HepG2 (cell line): ENCODE measurements at regions not wholly inside any gene's neighbourhood (a gene's known extent, or its start where the extent isn't known, plus 50 kb on each side); places are given as distances from the start of the nearest gene placed in this dataset.

Source experiments
- ATAC-seq: fragments of 200-7000 bp; cut with Tn5 transposase; 3 replicates; pipeline ENCODE4 v1.9.1; 2020; ENCODE audit warnings: mild to moderate bottlenecking, moderate library complexity
- BruUV-seq: library from RNA; stranded (reverse); fragments of 400-500 nt; replicated peaks from 2 replicates; lab custom pipeline; 2021; lab: Mats Ljungman, UMichigan
- CTCF ChIA-PET: fragments of 300-600 bp; formaldehyde crosslinking; extraction: SDS; loops from one replicate; lab custom pipeline; 2021; ENCODE audit warnings: low total read pairs, inconsistent platforms, low intra/inter-chr PET ratio; lab: Yijun Ruan, JAX
- POLR2A ChIA-PET: fragments of 350-600 bp; sonication (Branson Sonifier 250); formaldehyde crosslinking; loops from one replicate; lab custom pipeline; 2020; ENCODE audit warnings: antibody characterized with exemption, inconsistent platforms; lab: Yijun Ruan, JAX
- DNase-seq: peaks from one replicate; pipeline ENCODE4 v3.0.0-alpha.2; 2015; ENCODE audit warnings: low spot score
- FAIRE-seq: peaks from 3 replicates; lab custom pipeline; 2011; peaks lifted over from hg19 to GRCh38; lab: Jason Lieb, UNC
- H2AFZ ChIP-seq: one replicate; pipeline ENCODE4 v1.6.1; 2011; ENCODE audit warnings: low read length, inconsistent platforms
- H3K27ac ChIP-seq: fragments of 300-600 bp; 3 replicates; pipeline ENCODE4 v1.8.0; 2011; ENCODE audit warnings: mixed run types, mild to moderate bottlenecking, mixed read lengths, low read length, inconsistent platforms; ENCODE audit not compliant: insufficient read depth; ENCODE audit errors: extremely low read length
- H3K27me3 ChIP-seq, 2 experiments: fragments of 200-600 bp in 1 of 2; 2 replicates in 1 of 2; 3 replicates in 1 of 2; pipeline versions ENCODE4 v1.6.0 to v1.8.0; 2011; ENCODE audit warnings: low read length in 2 of 2, mild to moderate bottlenecking in 2 of 2, moderate library complexity in 2 of 2, inconsistent platforms in 1 of 2; ENCODE audit not compliant: insufficient read depth in 2 of 2, control insufficient read depth in 1 of 2
- H3K36me3 ChIP-seq, 2 experiments: fragments of 200-600 bp in 1 of 2; replicated peaks in 1 of 2; 2 replicates in 1 of 2; 3 replicates in 1 of 2; pipeline versions ENCODE4 v1.5.1 to v1.8.0; 2011; ENCODE audit warnings: low read length in 2 of 2, inconsistent platforms in 1 of 2; ENCODE audit not compliant: insufficient read depth in 2 of 2, control insufficient read depth in 1 of 2
- H3K4me1 ChIP-seq: 2 replicates; pipeline ENCODE4 v1.5.1; 2012; ENCODE audit warnings: low read length, inconsistent platforms; ENCODE audit not compliant: insufficient read depth
- H3K4me2 ChIP-seq: 2 replicates; pipeline ENCODE4 v1.6.0; 2011; ENCODE audit warnings: low read depth, low read length, inconsistent platforms
- H3K4me3 ChIP-seq, 3 experiments: fragments of 200-600 bp in 1 of 3; sonication (generic), shearing (Covaris generic) in 1 of 3; replicated peaks in 1 of 3; 2 replicates each; pipeline ENCODE4 v1.5.1; 2011 to 2016; ENCODE audit warnings: low read length in 3 of 3, inconsistent platforms in 2 of 3, low read depth in 2 of 3, mild to moderate bottlenecking in 2 of 3, control low read depth in 1 of 3, mixed read lengths in 1 of 3; ENCODE audit not compliant: insufficient read depth in 1 of 3
- H3K79me2 ChIP-seq: one replicate; pipeline ENCODE4 v1.6.1; 2011; ENCODE audit warnings: low read length, inconsistent platforms; ENCODE audit not compliant: insufficient read depth
- H3K9ac ChIP-seq: 2 replicates; pipeline ENCODE4 v1.6.0; 2011; ENCODE audit warnings: mild to moderate bottlenecking, low read depth, low read length, inconsistent platforms; ENCODE audit not compliant: insufficient read depth
- H3K9me3 ChIP-seq: 2 replicates; pipeline ENCODE4 v1.5.1; 2012; ENCODE audit warnings: mild to moderate bottlenecking, low read length
- H4K20me1 ChIP-seq: 2 replicates; pipeline ENCODE4 v1.6.0; 2011; ENCODE audit warnings: inconsistent platforms, mild to moderate bottlenecking, low read length, moderate library complexity; ENCODE audit not compliant: insufficient read depth
- KDM6A ChIP-seq: IDR thresholded peaks from 2 replicates; pipeline ENCODE4 v1.6.1; 2016; ENCODE audit warnings: low read depth
- MAFG ChIP-seq: sonication (generic); formaldehyde crosslinking; IDR thresholded peaks from 2 replicates; pipeline ENCODE4 v1.5.1; 2020; ENCODE audit warnings: mild to moderate bottlenecking, missing genetic modification reagents
- NCOA1 ChIP-seq: sonication (generic); formaldehyde crosslinking; IDR thresholded peaks from 2 replicates; pipeline ENCODE4 v1.9.0; 2021; ENCODE audit warnings: missing genetic modification reagents
- SRSF9 ChIP-seq: fragments of 200-400 bp; formaldehyde crosslinking; IDR thresholded peaks from 2 replicates; pipeline ENCODE4 v1.6.1; 2018; ENCODE audit warnings: borderline replicate concordance, mild to moderate bottlenecking, low read depth, low read length; ENCODE audit not compliant: insufficient read depth, poor library complexity, severe bottlenecking
- TCF7 ChIP-seq: sonication (generic); IDR thresholded peaks from 2 replicates; pipeline ENCODE4 v1.6.1; 2016; ENCODE audit warnings: antibody characterized with exemption, low read depth
- ZNF296 ChIP-seq: sonication (generic); formaldehyde crosslinking; conservative IDR thresholded peaks from 2 replicates; pipeline ENCODE4 v1.5.0; 2020; ENCODE audit warnings: mild to moderate bottlenecking, missing genetic modification reagents
- ZNF724P ChIP-seq: sonication (generic); formaldehyde crosslinking; IDR thresholded peaks from 2 replicates; pipeline ENCODE4 v1.8.0; 2022; ENCODE audit warnings: missing genetic modification reagents, borderline replicate concordance
- WGBS: methylation state at CpG from one replicate; pipeline ENCODE4 v1.1.6; 2017; ENCODE audit warnings: low lambda C conversion rate; 5-methylcytosine and 5-hydroxymethylcytosine counted together
- in situ Hi-C: cut with HindIII; loops from 2 replicates; pipeline ENCODE4 v1.10.0; 2017; ENCODE audit warnings: low pct_unique_long_range_greater_than_20kb; ENCODE audit not compliant: extremely low pct_ligation_motif_present
- intact Hi-C: fragments of 100-400 bp; cut with micrococcal nuclease; formaldehyde crosslinking; loops from one replicate; pipeline ENCODE4 v1.10.0; 2022; ENCODE audit not compliant: unreplicated experiment
- TF ChIP-seq, protein P1 (sequence below): sonication (generic); formaldehyde crosslinking; IDR thresholded peaks from 2 replicates; pipeline ENCODE4 v1.5.1; 2020; ENCODE audit warnings: mild to moderate bottlenecking, missing genetic modification reagents
- TF ChIP-seq, protein P2 (sequence below): sonication (generic); formaldehyde crosslinking; IDR thresholded peaks from 2 replicates; pipeline ENCODE4 v1.4.0; 2020; ENCODE audit warnings: mild to moderate bottlenecking, low read depth, missing genetic modification reagents
- TF ChIP-seq, protein P3 (sequence below): IDR thresholded peaks from 2 replicates; pipeline ENCODE4 v1.6.1; 2016; ENCODE audit warnings: low read depth, control low read depth

DNA sequence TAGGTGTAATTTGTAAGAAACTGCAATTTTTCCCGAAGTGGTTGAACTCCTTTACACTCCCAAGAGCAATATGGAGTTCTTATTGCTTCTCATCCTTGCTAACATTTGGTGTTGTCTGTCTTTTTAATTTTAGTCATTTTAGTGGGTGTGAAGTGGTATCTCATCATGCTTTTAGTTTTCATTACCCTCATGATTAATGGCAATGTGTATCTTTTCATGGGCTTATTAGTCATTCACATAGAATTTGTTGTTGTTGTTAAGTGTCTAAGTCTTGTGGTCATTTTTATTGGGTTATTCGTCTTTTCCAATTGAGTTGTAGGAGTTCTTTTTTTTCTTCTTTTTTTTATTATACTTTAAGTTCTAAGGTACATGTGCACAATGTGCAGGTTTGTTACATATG, 238.3 kb upstream of the SESN3 start:
- DNase-seq (no peak), ATAC-seq (no peak), FAIRE-seq (no peak)
- Histone ChIP-seq H3K27ac (no peak overlapping the region), H3K9ac (no peak overlapping the region), H3K4me3 (no peak overlapping the region), H3K9me3 (no peaks in the 10 kb centered on the region), H3K27me3 (no peaks in the 10 kb centered on the region), H3K79me2 (no peaks in the 10 kb centered on the region), H4K20me1 (no peaks in the 10 kb centered on the region), H3K4me1 (no peaks in the 10 kb centered on the region), H2AFZ (no peak overlapping the region), H3K36me3 (no peaks in the 10 kb centered on the region), H3K4me2 (no peak overlapping the region)
- no TSS peak for BruUV-seq
- POLR2A ChIA-PET = no interaction called here
- WGBS = 2% methylated on average over 2 of the region's 2 CpGs
- CTCF ChIA-PET = no interaction called here
- in situ Hi-C loops (no loop called here), intact Hi-C loops (no loop called here)
- TF ChIP-seq, protein P1, sequence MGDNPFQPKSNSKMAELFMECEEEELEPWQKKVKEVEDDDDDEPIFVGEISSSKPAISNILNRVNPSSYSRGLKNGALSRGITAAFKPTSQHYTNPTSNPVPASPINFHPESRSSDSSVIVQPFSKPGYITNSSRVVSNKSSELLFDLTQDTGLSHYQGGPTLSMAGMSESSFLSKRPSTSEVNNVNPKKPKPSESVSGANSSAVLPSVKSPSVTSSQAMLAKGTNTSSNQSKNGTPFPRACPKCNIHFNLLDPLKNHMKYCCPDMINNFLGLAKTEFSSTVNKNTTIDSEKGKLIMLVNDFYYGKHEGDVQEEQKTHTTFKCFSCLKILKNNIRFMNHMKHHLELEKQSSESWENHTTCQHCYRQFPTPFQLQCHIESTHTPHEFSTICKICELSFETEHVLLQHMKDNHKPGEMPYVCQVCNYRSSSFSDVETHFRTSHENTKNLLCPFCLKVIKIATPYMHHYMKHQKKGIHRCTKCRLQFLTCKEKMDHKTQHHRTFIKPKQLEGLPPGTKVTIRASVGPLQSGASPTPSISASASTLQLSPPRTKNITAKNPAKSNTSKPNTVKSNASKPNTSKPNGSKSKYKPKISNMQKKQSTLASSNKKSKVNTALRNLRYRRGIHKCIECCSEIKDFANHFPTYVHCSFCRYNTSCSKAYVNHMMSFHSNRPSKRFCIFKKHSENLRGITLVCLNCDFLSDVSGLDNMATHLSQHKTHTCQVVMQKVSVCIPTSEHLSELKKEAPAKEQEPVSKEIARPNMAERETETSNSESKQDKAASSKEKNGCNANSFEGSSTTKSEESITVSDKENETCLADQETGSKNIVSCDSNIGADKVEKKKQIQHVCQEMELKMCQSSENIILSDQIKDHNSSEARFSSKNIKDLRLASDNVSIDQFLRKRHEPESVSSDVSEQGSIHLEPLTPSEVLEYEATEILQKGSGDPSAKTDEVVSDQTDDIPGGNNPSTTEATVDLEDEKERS = no peak
- TF ChIP-seq SRSF9 (no peak), ZNF724P (CRISPR knock-in tag) (no peak), TCF7 (no peak), MAFG (CRISPR knock-in tag) (no peak), KDM6A (no peak), NCOA1 (CRISPR knock-in tag) (no peak), ZNF296 (CRISPR knock-in tag) (no peak)
- TF ChIP-seq, protein P2, sequence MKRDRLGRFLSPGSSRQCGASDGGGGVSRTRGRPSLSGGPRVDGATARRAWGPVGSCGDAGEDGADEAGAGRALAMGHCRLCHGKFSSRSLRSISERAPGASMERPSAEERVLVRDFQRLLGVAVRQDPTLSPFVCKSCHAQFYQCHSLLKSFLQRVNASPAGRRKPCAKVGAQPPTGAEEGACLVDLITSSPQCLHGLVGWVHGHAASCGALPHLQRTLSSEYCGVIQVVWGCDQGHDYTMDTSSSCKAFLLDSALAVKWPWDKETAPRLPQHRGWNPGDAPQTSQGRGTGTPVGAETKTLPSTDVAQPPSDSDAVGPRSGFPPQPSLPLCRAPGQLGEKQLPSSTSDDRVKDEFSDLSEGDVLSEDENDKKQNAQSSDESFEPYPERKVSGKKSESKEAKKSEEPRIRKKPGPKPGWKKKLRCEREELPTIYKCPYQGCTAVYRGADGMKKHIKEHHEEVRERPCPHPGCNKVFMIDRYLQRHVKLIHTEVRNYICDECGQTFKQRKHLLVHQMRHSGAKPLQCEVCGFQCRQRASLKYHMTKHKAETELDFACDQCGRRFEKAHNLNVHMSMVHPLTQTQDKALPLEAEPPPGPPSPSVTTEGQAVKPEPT (CRISPR knock-in tag) = no peak
- TF ChIP-seq, protein P3, sequence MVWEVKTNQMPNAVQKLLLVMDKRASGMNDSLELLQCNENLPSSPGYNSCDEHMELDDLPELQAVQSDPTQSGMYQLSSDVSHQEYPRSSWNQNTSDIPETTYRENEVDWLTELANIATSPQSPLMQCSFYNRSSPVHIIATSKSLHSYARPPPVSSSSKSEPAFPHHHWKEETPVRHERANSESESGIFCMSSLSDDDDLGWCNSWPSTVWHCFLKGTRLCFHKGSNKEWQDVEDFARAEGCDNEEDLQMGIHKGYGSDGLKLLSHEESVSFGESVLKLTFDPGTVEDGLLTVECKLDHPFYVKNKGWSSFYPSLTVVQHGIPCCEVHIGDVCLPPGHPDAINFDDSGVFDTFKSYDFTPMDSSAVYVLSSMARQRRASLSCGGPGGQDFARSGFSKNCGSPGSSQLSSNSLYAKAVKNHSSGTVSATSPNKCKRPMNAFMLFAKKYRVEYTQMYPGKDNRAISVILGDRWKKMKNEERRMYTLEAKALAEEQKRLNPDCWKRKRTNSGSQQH (CRISPR knock-in tag) = no peak
